GM19025 (cell line): ENCODE measurements at regions not wholly inside any gene's neighbourhood (a gene's known extent, or its start where the extent isn't known, plus 50 kb on each side); places are given as distances from the start of the nearest gene placed in this dataset.
"Not testable (repeated sequence)": the region's sequence is repeated elsewhere in the genome, so short reads cannot be mapped to it uniquely, and the experiment has no call there.

Experiments
- ATAC-seq: cut with Tn5 transposase; IDR thresholded peaks from one replicate; pipeline ENCODE4 v1.9.1; 2021; ENCODE audit warnings: mild to moderate bottlenecking, low read depth, moderate library complexity; ENCODE audit not compliant: unreplicated experiment

DNA sequence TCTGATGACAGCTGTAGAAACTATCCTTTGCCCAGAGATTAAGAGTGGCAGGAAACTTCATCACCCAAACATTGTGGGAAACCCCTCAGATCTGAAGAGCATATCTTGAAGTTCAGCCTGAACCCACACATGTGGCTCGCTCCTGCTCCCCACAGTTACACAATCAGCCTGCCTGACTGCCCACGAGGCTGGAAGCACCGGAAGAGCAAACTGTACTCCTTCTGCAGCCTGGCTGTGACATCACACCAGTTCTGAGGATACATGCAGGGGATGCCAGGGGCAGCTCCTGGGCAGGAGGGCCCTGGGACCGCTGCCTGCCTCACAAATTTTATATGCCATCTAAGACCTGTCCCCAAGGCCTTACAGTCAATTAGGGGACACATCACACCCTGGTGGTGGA, 444.4 kb downstream of the BUD13 start:
- ATAC-seq: no peak

GRCh38 chr11:116326146-116326545, 446.6 kb downstream of the BUD13 start:
- no peak for ATAC-seq

DNA sequence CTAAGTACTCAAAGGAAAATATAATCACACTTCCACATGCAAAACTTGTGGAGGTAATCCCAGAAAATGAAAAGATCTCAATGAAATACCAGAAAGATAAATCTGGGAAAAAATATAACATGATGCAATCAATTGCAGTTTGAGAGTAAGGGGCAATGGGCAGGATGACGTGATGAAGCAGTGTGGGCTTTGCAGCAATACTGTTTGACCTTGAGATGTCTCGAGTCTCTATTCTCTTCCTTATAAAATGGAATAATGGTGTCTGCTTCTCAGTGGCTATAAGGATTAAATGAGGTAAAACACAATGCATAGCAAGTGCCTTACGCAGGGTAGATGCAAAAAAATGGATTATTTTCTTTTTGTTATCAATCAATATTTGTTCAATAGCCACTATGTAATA, 447.5 kb downstream of the BUD13 start:
- ATAC-seq: no peak

GRCh38 chr11:116324077-116324476, 448.7 kb downstream of the BUD13 start:
- not testable (repeated sequence) for ATAC-seq

DNA sequence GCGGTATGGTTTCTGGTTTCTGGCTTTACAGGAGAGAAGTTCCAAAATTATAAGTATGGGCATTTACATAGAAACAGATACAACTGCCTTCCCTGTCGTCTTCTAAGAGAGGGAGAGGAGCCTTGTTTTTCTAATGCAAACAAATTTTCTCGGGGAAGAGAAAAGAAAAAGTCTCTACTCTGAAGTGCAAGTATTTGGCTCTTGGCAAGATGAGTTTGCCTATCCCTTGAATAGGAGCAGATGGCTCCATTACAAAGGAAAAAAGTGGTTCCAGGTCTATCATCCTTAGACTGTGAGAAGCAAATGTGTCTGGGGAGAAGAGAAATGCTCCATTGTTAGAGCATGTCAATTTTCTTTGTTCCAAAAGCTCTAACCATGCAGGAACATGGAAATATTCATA, 455.6 kb downstream of the BUD13 start:
- no peak for ATAC-seq

DNA sequence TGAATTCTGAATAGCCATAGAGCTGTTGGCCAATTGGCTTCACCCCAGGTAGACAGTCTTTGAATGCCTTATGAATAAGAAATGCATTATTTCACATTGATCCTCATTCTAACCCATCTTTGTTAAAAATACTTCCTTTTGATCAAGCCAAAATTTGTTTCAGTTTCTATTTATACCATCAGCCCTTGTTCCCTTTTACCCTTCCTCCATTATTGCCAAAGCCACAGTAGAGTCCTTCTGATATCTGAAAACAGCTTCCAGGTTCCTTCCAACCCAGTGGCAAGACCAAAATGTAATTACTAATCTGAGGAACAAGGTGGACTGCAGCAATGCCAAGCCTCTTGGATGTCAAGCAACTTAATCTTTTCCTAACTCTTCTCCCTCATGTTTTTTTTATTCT, 458.8 kb downstream of the BUD13 start:
- ATAC-seq: no peak

GRCh38 chr11:116312570-116313391, 460.0 kb downstream of the BUD13 start:
- no peak for ATAC-seq

- no peak for ATAC-seq
Measured at GRCh38 chr11:116311206-116311605, 461.6 kb downstream of the BUD13 start.

DNA sequence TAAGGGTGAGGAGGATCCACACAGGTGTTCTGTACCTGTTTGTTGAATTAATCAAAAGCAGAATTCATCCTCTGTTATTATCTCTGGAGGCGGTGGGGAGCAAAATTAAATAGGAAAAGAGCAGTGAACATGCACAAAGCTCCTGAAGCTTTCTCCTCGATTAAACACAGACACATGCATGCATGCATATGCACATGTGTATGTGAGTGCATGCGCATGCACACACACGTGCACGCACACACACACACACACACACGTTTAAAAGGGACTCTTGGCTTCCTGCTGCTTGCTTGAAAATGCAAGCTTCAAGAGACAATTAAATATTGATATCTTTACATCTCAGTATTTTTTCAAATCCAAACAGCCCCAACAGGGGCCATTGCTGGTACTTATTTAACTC, 462.1 kb downstream of the BUD13 start:
- ATAC-seq: no peak

GRCh38 chr11:116310226-116310625, 462.6 kb downstream of the BUD13 start:
- no peak for ATAC-seq

GRCh38 chr11:116309446-116309845, 463.3 kb downstream of the BUD13 start:
- no peak for ATAC-seq

DNA sequence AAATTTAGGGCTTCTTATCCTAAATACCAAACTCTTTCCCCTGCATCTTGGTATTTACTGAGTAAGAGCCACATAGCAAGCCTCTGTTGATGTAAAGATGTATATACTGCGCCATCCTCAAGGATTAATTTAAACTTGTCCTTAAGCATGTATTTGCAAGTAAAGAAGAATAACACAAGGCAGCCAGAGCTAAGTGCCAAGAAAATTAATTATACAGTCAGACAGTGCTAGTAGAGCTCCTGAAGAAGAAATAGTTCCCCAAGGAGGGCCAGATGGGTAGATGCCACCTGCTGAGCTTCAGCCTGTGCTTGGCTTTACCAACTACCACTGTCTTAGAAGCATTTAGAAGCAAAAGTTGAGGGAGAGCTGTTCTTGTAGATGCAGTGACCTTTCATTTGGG, 470.0 kb downstream of the BUD13 start:
- ATAC-seq: no peak

- ATAC-seq: no peak
Measured at GRCh38 chr11:116301141-116301540, 471.6 kb downstream of the BUD13 start.

DNA sequence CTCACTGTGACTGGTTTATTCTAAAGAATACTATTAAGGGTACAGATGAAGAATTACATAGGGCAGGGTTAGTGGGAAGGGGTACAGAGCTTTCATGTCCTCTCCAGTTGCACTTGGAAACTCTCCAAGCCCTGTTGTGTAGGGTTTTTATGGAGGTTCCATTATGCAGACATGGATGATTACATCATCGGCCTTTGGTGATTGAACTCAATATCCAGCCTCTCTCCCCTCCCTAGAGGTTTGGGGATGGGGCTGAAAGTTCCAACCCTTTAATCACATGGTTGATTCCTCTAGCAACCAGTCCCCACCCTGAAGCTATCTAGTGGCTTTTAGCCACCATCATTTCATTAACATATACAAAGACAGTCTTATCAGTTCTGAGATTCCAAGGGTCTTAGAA, 472.6 kb downstream of the BUD13 start:
- ATAC-seq: no peak

- ATAC-seq: no peak
Measured at GRCh38 chr11:116294630-116295029, 478.2 kb downstream of the BUD13 start.

DNA sequence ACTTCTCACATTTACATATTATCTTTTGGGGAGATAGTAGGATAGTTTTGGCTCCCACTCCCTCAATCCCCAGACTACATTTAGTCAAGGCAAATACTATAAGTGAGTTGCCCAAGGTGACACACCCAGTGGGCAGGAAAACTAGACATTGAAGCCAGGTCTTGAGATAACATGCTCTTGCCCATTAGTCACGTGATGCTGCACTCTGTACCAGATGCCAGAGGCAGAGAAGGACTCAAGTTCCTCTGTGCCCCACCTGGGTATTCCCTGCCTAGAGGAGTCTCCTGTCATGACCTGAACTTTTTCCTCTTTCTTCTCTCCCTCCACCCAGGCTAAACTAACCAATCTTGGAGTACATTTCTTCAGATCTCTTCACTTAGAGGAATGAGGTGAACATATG, 484.9 kb downstream of the BUD13 start:
- no peak for ATAC-seq

- ATAC-seq: no peak
Measured at GRCh38 chr11:116285026-116285425, 487.8 kb downstream of the BUD13 start.

GRCh38 chr11:116283300-116283699, 489.5 kb downstream of the BUD13 start:
- ATAC-seq: no peak

- ATAC-seq: no peak
Measured at GRCh38 chr11:116282481-116282880, 490.3 kb downstream of the BUD13 start.

DNA sequence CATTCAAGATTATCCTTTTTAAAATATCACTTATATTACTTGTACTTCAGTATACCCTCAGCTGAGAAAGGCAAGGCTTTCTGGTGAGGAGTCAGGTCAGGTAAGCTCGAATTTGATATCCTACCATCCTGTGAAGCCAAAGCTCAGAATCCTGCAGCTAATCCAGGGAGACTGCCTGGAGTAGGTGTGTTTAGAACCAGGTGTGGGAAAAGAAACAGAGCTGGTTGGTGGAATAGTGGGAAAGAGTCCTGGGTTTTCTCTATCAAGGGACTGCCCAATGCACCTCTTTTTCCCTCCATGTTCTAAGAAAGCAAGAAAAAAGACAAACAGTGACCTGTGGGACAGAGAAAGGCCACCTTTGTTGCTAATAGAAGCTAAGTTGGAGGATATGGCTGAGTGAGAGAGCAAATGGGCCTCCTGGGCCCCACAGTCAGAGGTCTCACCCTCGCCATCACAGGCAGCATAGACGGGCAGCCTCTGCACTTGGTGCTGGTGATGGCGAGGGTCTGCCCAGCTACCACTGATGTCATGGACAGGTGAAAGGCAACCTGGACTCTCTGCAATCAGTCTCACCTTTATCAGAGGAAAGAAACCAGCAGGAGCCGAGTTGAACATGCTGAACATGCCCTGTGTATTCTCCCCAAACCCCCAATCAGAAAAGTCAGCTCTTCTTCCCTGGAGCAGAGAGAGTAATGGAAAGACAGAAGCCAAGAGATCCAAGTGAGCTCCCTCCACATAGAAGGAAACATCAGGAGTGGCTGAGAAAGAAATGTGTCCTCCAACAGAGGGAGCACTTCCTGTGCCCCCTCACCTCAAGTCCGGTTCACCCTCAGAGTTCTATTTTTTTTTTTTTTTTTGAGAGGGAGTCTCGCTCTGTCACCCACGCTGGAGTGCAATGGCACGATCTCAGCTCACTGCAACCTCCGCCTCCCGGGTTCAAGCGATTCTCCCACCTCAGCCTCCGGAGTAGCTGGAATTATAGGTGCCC, 491.3 kb downstream of the BUD13 start:
- no peak for ATAC-seq

- no peak for ATAC-seq
Measured at GRCh38 chr11:116279511-116279910, 493.3 kb downstream of the BUD13 start.
